HepG2 (cell line): ENCODE measurements at regions not wholly inside any gene's neighbourhood (a gene's known extent, or its start where the extent isn't known, plus 50 kb on each side); places are given as distances from the start of the nearest gene placed in this dataset.

Experiments used
- ERF ChIP-seq: IDR thresholded peaks from 2 replicates; pipeline ENCODE4 v1.6.1; 2018; ENCODE audit warnings: missing biosample characterization, missing genetic modification reagents
- HOXA7 ChIP-seq: sonication (generic); formaldehyde crosslinking; IDR thresholded peaks from 2 replicates; pipeline ENCODE4 v1.8.1; 2022; ENCODE audit warnings: mild to moderate bottlenecking, missing genetic modification reagents, moderate library complexity
- PHF8 ChIP-seq: sonication (generic); formaldehyde crosslinking; IDR thresholded peaks from 2 replicates; pipeline ENCODE4 v1.5.0; 2020; ENCODE audit warnings: missing genetic modification reagents
- SMARCC2 ChIP-seq: fragments of 450-650 bp; IDR thresholded peaks from 2 replicates; pipeline ENCODE4 v1.6.1; 2017; ENCODE audit warnings: antibody characterized with exemption, mild to moderate bottlenecking
- TCF7L2 ChIP-seq: IDR thresholded peaks from 2 replicates; pipeline ENCODE4 v1.6.1; 2011; ENCODE audit warnings: mild to moderate bottlenecking, low read depth, low read length, moderate library complexity
- ZNF589 ChIP-seq: sonication (generic); formaldehyde crosslinking; conservative IDR thresholded peaks from 2 replicates; pipeline ENCODE4 v1.8.0; 2022; ENCODE audit warnings: mild to moderate bottlenecking, moderate library complexity, missing genetic modification reagents
- TF ChIP-seq, protein P1 (sequence below), 2 experiments: IDR thresholded peaks; 2 replicates each; pipeline ENCODE4 v1.6.1; 2011 to 2012; ENCODE audit warnings: low read length in 2 of 2, borderline replicate concordance in 1 of 2, low read depth in 1 of 2, mild to moderate bottlenecking in 1 of 2, moderate library complexity in 1 of 2
- TF ChIP-seq, protein P2 (sequence below): sonication (generic); formaldehyde crosslinking; conservative IDR thresholded peaks from 2 replicates; pipeline ENCODE4 v1.5.0; 2020; ENCODE audit warnings: missing genetic modification reagents
- TF ChIP-seq, protein P3 (sequence below): sonication (generic); formaldehyde crosslinking; IDR thresholded peaks from 2 replicates; pipeline ENCODE4 v1.4.0; 2020; ENCODE audit warnings: missing genetic modification reagents

DNA sequence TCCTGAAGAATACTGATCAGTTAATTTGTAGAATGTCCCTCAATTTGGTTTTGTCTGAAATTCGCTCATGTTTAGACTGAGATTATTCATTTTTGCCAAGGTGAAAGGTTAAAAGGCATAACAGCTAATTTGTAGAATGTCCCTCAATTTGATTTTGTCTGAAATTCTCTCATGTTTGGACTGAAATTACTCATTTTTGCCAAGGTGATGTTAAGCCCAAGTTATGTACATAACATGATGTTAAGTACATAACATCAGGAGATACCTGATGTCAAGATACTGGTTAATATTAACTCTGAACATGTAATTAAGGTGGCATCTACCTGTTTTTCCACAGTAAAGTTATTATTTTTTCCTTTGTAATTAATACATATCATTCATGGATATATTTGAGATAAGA is 243.4 kb upstream of the PMFBP1 start:
- TF ChIP-seq, protein P1, sequence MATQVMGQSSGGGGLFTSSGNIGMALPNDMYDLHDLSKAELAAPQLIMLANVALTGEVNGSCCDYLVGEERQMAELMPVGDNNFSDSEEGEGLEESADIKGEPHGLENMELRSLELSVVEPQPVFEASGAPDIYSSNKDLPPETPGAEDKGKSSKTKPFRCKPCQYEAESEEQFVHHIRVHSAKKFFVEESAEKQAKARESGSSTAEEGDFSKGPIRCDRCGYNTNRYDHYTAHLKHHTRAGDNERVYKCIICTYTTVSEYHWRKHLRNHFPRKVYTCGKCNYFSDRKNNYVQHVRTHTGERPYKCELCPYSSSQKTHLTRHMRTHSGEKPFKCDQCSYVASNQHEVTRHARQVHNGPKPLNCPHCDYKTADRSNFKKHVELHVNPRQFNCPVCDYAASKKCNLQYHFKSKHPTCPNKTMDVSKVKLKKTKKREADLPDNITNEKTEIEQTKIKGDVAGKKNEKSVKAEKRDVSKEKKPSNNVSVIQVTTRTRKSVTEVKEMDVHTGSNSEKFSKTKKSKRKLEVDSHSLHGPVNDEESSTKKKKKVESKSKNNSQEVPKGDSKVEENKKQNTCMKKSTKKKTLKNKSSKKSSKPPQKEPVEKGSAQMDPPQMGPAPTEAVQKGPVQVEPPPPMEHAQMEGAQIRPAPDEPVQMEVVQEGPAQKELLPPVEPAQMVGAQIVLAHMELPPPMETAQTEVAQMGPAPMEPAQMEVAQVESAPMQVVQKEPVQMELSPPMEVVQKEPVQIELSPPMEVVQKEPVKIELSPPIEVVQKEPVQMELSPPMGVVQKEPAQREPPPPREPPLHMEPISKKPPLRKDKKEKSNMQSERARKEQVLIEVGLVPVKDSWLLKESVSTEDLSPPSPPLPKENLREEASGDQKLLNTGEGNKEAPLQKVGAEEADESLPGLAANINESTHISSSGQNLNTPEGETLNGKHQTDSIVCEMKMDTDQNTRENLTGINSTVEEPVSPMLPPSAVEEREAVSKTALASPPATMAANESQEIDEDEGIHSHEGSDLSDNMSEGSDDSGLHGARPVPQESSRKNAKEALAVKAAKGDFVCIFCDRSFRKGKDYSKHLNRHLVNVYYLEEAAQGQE (IDR thresholded peaks at IDR 0.05; ENCODE audit: borderline replicate concordance in 1 of 2, low read depth in 1 of 2, low read length in 2 of 2), result no peak
- TF ChIP-seq HOXA7 (CRISPR knock-in tag), result no peak
- TF ChIP-seq PHF8 (CRISPR knock-in tag), result no peak
- TF ChIP-seq SMARCC2, result no peak
- TF ChIP-seq, protein P2, sequence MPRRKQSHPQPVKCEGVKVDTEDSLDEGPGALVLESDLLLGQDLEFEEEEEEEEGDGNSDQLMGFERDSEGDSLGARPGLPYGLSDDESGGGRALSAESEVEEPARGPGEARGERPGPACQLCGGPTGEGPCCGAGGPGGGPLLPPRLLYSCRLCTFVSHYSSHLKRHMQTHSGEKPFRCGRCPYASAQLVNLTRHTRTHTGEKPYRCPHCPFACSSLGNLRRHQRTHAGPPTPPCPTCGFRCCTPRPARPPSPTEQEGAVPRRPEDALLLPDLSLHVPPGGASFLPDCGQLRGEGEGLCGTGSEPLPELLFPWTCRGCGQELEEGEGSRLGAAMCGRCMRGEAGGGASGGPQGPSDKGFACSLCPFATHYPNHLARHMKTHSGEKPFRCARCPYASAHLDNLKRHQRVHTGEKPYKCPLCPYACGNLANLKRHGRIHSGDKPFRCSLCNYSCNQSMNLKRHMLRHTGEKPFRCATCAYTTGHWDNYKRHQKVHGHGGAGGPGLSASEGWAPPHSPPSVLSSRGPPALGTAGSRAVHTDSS (CRISPR knock-in tag), result no peak
- no peak for TF ChIP-seq TCF7L2
- TF ChIP-seq, protein P3, sequence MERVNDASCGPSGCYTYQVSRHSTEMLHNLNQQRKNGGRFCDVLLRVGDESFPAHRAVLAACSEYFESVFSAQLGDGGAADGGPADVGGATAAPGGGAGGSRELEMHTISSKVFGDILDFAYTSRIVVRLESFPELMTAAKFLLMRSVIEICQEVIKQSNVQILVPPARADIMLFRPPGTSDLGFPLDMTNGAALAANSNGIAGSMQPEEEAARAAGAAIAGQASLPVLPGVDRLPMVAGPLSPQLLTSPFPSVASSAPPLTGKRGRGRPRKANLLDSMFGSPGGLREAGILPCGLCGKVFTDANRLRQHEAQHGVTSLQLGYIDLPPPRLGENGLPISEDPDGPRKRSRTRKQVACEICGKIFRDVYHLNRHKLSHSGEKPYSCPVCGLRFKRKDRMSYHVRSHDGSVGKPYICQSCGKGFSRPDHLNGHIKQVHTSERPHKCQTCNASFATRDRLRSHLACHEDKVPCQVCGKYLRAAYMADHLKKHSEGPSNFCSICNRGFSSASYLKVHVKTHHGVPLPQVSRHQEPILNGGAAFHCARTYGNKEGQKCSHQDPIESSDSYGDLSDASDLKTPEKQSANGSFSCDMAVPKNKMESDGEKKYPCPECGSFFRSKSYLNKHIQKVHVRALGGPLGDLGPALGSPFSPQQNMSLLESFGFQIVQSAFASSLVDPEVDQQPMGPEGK (CRISPR knock-in tag), result no peak
- no peak for TF ChIP-seq ERF (CRISPR knock-in tag)
- TF ChIP-seq ZNF589 (CRISPR knock-in tag), result no peak
